SK-N-MC (cell line): ENCODE measurements at regions not wholly inside any gene's neighbourhood (a gene's known extent, or its start where the extent isn't known, plus 50 kb on each side); places are given as distances from the start of the nearest gene placed in this dataset.

Experiments used
- DNase-seq: peaks from one replicate; pipeline ENCODE4 v3.0.0-alpha.2; 2011; ENCODE audit warnings: low read depth, low spot score
- H3K27ac ChIP-seq: fragments of 200-600 bp; sonication (generic); 2 replicates; pipeline ENCODE4 v1.5.1; 2016; ENCODE audit warnings: mixed run types
- H3K36me3 ChIP-seq: fragments of 200-600 bp; sonication (generic); 2 replicates; pipeline ENCODE4 v1.6.1; 2017; ENCODE audit warnings: antibody characterized with exemption, low read length, mixed read lengths; ENCODE audit not compliant: insufficient read depth
- H3K4me3 ChIP-seq: fragments of 200-600 bp; sonication (generic); 2 replicates; pipeline ENCODE4 v1.5.1; 2016
- H3K9ac ChIP-seq: fragments of 200-600 bp; sonication (generic); 2 replicates; pipeline ENCODE4 v1.8.0; 2017; ENCODE audit warnings: mixed run types, mixed read lengths; ENCODE audit not compliant: insufficient read length
- H3K9me3 ChIP-seq: fragments of 200-600 bp; sonication (generic); 2 replicates; pipeline ENCODE4 v1.6.1; 2017; ENCODE audit warnings: low read depth, mild to moderate bottlenecking, antibody characterized with exemption, low read length, moderate library complexity, mixed read lengths
- EZH2 ChIP-seq: fragments of 200-600 bp; sonication (generic); IDR thresholded peaks from one replicate; pipeline ENCODE4 v1.6.1; 2017; ENCODE audit warnings: antibody characterized with exemption
- FOXP2 ChIP-seq: optimal IDR thresholded peaks from 2 replicates; pipeline ENCODE3; 2011; ENCODE audit warnings: mild to moderate bottlenecking, moderate library complexity; ENCODE audit not compliant: insufficient read depth; ENCODE audit errors: extremely low read length, control extremely low read depth
- POLR2AphosphoS5 ChIP-seq: IDR thresholded peaks from 2 replicates; pipeline ENCODE4 v1.6.1; 2012; ENCODE audit warnings: mild to moderate bottlenecking, low read depth, low read length, borderline replicate concordance

- Histone ChIP-seq H3K36me3 (no peaks in the 10 kb centered on the region), H3K9me3 (no peaks in the 10 kb centered on the region), H3K9ac (no peak overlapping the region), H3K27ac (no peak overlapping the region), H3K4me3 (no peak overlapping the region)
- no peak for TF ChIP-seq FOXP2
- TF ChIP-seq POLR2AphosphoS5 = no peak
- TF ChIP-seq EZH2 = no peak
- DNase-seq = no peak
Observed at GRCh38 chr14:62429683-62430082, 615.6 kb downstream of the KCNH5 start.

- no peak for DNase-seq
- Histone ChIP-seq H3K36me3 (no peaks in the 10 kb centered on the region), H3K27ac (no peak overlapping the region), H3K9me3 (no peaks in the 10 kb centered on the region), H3K9ac (no peak overlapping the region), H3K4me3 (no peak overlapping the region)
- TF ChIP-seq EZH2 (no peak), FOXP2 (no peak), POLR2AphosphoS5 (no peak)
Observed at GRCh38 chr14:62431496-62431895, 613.8 kb downstream of the KCNH5 start.

- no peak overlapping the region for H3K27ac ChIP-seq
- no peaks in the 10 kb centered on the region for H3K9me3 ChIP-seq
- no peak overlapping the region for H3K9ac ChIP-seq
- H3K4me3 ChIP-seq = no peak overlapping the region
- no peak for DNase-seq
- TF ChIP-seq FOXP2 (no peak), POLR2AphosphoS5 (no peak), EZH2 (no peak)
- no peaks in the 10 kb centered on the region for H3K36me3 ChIP-seq
Observed at GRCh38 chr14:62432955-62433354, 612.3 kb downstream of the KCNH5 start.

GRCh38 chr14:62436261-62436660, 609.0 kb downstream of the KCNH5 start:
- no peak overlapping the region for H3K4me3 ChIP-seq
- no peak overlapping the region for H3K9ac ChIP-seq
- no peaks in the 10 kb centered on the region for H3K36me3 ChIP-seq
- H3K27ac ChIP-seq = no peak overlapping the region
- no peaks in the 10 kb centered on the region; the same call in 1 of the 2 replicates for H3K9me3 ChIP-seq
- DNase-seq = no peak
- TF ChIP-seq POLR2AphosphoS5 (no peak), EZH2 (no peak), FOXP2 (no peak)

GRCh38 chr14:62439210-62439609, 606.0 kb downstream of the KCNH5 start:
- Histone ChIP-seq H3K9me3 (no peaks in the 10 kb centered on the region; the same call in 1 of the 2 replicates), H3K4me3 (no peak overlapping the region), H3K36me3 (no peaks in the 10 kb centered on the region), H3K9ac (no peak overlapping the region), H3K27ac (no peak overlapping the region)
- no peak for DNase-seq
- TF ChIP-seq EZH2 (no peak), FOXP2 (no peak), POLR2AphosphoS5 (no peak)

- Histone ChIP-seq H3K27ac (no peak overlapping the region), H3K9ac (no peak overlapping the region), H3K4me3 (no peak overlapping the region), H3K36me3 (no peaks in the 10 kb centered on the region), H3K9me3 (no peaks in the 10 kb centered on the region; the same call in 1 of the 2 replicates)
- TF ChIP-seq EZH2 (no peak), POLR2AphosphoS5 (no peak), FOXP2 (no peak)
- no peak for DNase-seq
Observed at GRCh38 chr14:62443796-62444195, 601.5 kb downstream of the KCNH5 start.

GRCh38 chr14:62445570-62445969, 599.7 kb downstream of the KCNH5 start:
- TF ChIP-seq POLR2AphosphoS5 = no peak
- no peak for TF ChIP-seq EZH2
- TF ChIP-seq FOXP2 = no peak
- no peak overlapping the region for H3K4me3 ChIP-seq
- H3K9ac ChIP-seq = no peak overlapping the region
- no peaks in the 10 kb centered on the region for H3K9me3 ChIP-seq
- no peak for DNase-seq
- no peaks in the 10 kb centered on the region for H3K36me3 ChIP-seq
- no peak overlapping the region for H3K27ac ChIP-seq

- Histone ChIP-seq H3K9ac (no peak overlapping the region), H3K36me3 (no peaks in the 10 kb centered on the region), H3K27ac (no peak overlapping the region), H3K9me3 (no peaks in the 10 kb centered on the region), H3K4me3 (no peak overlapping the region)
- TF ChIP-seq POLR2AphosphoS5 (no peak), FOXP2 (no peak), EZH2 (no peak)
- no peak for DNase-seq
Observed at GRCh38 chr14:62451221-62451620, 594.0 kb downstream of the KCNH5 start.

GRCh38 chr14:62453226-62453625, 592.0 kb downstream of the KCNH5 start:
- no peak for TF ChIP-seq FOXP2
- no peak for TF ChIP-seq EZH2
- TF ChIP-seq POLR2AphosphoS5 = no peak
- Histone ChIP-seq H3K27ac (no peak overlapping the region), H3K36me3 (no peaks in the 10 kb centered on the region), H3K4me3 (no peak overlapping the region), H3K9me3 (no peaks in the 10 kb centered on the region), H3K9ac (no peak overlapping the region)
- DNase-seq = no peak
